T-cell (primary cell): ENCODE measurements at regions not wholly inside any gene's neighbourhood (a gene's known extent, or its start where the extent isn't known, plus 50 kb on each side); places are given as distances from the start of the nearest gene placed in this dataset.

Experiments
- ATAC-seq, 4 experiments: fragments of 200-7000 bp in 3 of 4; fragments of 150-1000 bp in 1 of 4; cut with Tn5 transposase; replicated peaks in 1 of 4; 1 replicate in 3 of 4; 2 replicates in 1 of 4; pipeline ENCODE4 v1.10.0; 2021; ENCODE audit warnings: moderate library complexity in 3 of 4, mild to moderate bottlenecking in 2 of 4, moderate number of reproducible peaks in 1 of 4
- CTCF ChIA-PET, 2 donors: fragments of 300-600 bp; sonication (Branson Sonifier 250); formaldehyde crosslinking; loops; one replicate each; lab custom pipeline; 2022; ENCODE audit warnings: antibody characterized with exemption in 2 of 2; lab: Charles Lee
- POLR2A ChIA-PET, 2 donors: fragments of 300-600 bp; sonication (Branson Sonifier 250); formaldehyde crosslinking; loops; one replicate each; lab custom pipeline; 2022; ENCODE audit warnings: antibody characterized with exemption in 2 of 2; lab: Charles Lee
- DNase-seq, 35 experiments: peaks; one replicate each; pipeline versions ENCODE4 v3.0.0 to v3.0.0-alpha.2; 2013 to 2023
- H3K27ac ChIP-seq: one replicate; pipeline ENCODE4 v1.5.1; 2013; ENCODE audit warnings: low read length
- H3K27me3 ChIP-seq, 2 experiments: replicated peaks in 1 of 2; 1 replicate in 1 of 2; 2 replicates in 1 of 2; pipeline versions ENCODE4 v1.6.1 to v1.7.0; 2013; ENCODE audit warnings: low read length in 1 of 2, mixed read lengths in 1 of 2; ENCODE audit not compliant: control insufficient read depth in 2 of 2, insufficient read depth in 2 of 2; ENCODE audit errors: extremely low read depth in 1 of 2
- H3K36me3 ChIP-seq, 2 donors: 1 replicate in 1 of 2; 2 replicates in 1 of 2; pipeline versions ENCODE4 v1.6.1 to v1.7.0; 2013; ENCODE audit warnings: low read length in 1 of 2; ENCODE audit not compliant: control insufficient read depth in 2 of 2, insufficient read depth in 1 of 2; ENCODE audit errors: extremely low read depth in 1 of 2
- H3K4me1 ChIP-seq, 2 experiments: 1 replicate in 1 of 2; 2 replicates in 1 of 2; pipeline versions ENCODE4 v1.6.1 to v1.7.0; 2013; ENCODE audit warnings: low read length in 2 of 2, mixed read lengths in 1 of 2; ENCODE audit not compliant: insufficient read depth in 2 of 2, control insufficient read depth in 1 of 2; ENCODE audit errors: extremely low read depth in 1 of 2
- H3K4me3 ChIP-seq, 2 donors: 1 replicate in 1 of 2; 2 replicates in 1 of 2; pipeline versions ENCODE4 v1.5.1 to v1.7.0; 2013; ENCODE audit warnings: mild to moderate bottlenecking in 2 of 2, low read length in 1 of 2, moderate library complexity in 1 of 2; ENCODE audit not compliant: control insufficient read depth in 1 of 2; ENCODE audit errors: extremely low read depth in 1 of 2
- H3K9me3 ChIP-seq: 2 replicates; pipeline ENCODE4 v1.7.0; 2013
- H3K27ac Mint-ChIP-seq, 2 donors: one replicate each; pipeline ENCODE4 v1.8.0; 2020 to 2021; ENCODE audit warnings: mild to moderate bottlenecking in 2 of 2, mixed read lengths in 2 of 2
- H3K27me3 Mint-ChIP-seq, 2 donors: one replicate each; pipeline ENCODE4 v1.8.0; 2021 to 2022; ENCODE audit warnings: mixed read lengths in 2 of 2
- H3K36me3 Mint-ChIP-seq: one replicate; pipeline ENCODE4 v1.8.0; 2021; ENCODE audit warnings: mixed read lengths
- H3K4me1 Mint-ChIP-seq, 3 donors: one replicate each; pipeline ENCODE4 v1.8.0; 2020 to 2022; ENCODE audit warnings: mixed read lengths in 3 of 3, mild to moderate bottlenecking in 1 of 3
- H3K4me3 Mint-ChIP-seq, 3 donors: one replicate each; pipeline ENCODE4 v1.8.0; 2020 to 2022; ENCODE audit warnings: mild to moderate bottlenecking in 3 of 3, mixed read lengths in 3 of 3, moderate library complexity in 3 of 3
- H3K9me3 Mint-ChIP-seq, 3 donors: one replicate each; pipeline ENCODE4 v1.8.0; 2020 to 2022; ENCODE audit warnings: mixed read lengths in 3 of 3
- WGBS: methylation state at CpG from one replicate; pipeline ENCODE4 v1.1.5; 2013; ENCODE audit warnings: missing lambda C conversion rate; ENCODE audit not compliant: insufficient coverage; 5-methylcytosine and 5-hydroxymethylcytosine counted together

DNA sequence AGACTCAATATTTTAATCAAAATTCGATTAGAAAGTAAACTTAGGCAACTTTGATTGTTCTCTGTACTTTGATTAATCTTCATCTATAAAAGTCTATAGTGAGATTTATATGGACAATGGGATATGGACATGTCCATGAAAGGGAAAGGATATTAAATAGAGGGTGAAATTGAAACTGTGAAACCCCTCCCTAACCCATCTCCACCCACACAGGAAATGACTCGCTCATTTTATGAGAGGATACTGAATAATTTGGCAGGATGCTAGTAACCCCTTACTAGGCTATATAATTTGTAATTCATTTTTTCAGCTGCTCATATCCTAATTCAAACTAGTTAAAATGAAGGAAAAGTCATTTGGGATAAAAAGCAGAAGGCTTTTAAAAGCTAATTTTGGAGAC lies 328.0 kb upstream of the ATP2B1 start:
- Histone ChIP-seq H3K4me3 (no peak overlapping the region), H3K9me3 (no peaks in the 10 kb centered on the region), H3K27ac (no peak overlapping the region), H3K4me1 (peaks cover 0 to 2% of the 10 kb centered on the region in 2 experiments), H3K36me3 (no peaks in the 10 kb centered on the region), H3K27me3 (no peaks in the 10 kb centered on the region)
- ChIA-PET CTCF (no interaction called here), POLR2A (no interaction called here)
- Mint-ChIP-seq H3K4me1 (peaks cover 9 to 13% (median 11%) of the 10 kb centered on the region in 3 donors), H3K9me3 (peaks cover 0 to 8% (median 3%) of the 10 kb centered on the region in 3 donors), H3K4me3 (no peak overlapping the region), H3K27me3 (no peaks in the 10 kb centered on the region), H3K36me3 (no peaks in the 10 kb centered on the region), H3K27ac (no peak overlapping the region)
- WGBS, result no CpG with 5 or more reads among the region's 2 CpGs
- peak in 2 of 4 experiments; percentile 36 to 37 for ATAC-seq
- DNase-seq, result no peak

DNA sequence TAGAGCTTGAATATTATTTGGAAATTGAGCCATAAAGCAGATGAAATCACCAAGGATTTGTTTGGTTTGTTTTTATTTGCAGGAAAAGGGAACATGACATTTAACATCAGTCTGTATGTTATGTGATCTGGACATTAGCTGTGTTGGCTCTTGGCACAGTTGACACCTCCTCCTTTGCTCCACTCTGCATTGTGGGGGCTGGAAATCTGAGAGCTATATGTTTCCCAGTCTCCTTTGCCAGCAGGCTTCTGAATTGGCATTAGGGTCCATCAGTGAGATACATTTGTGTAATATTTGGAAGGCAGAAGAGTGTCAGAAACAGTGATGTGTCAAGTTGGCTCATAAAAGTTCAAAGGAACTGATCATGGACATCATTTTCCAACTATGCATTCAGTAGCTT lies 322.1 kb upstream of the ATP2B1 start:
- Histone ChIP-seq H3K27ac (no peak overlapping the region), H3K9me3 (no peaks in the 10 kb centered on the region), H3K27me3 (no peaks in the 10 kb centered on the region), H3K36me3 (no peaks in the 10 kb centered on the region), H3K4me3 (no peak overlapping the region), H3K4me1 (peaks cover 2 to 18% of the 10 kb centered on the region in 2 experiments)
- ATAC-seq (no peak), DNase-seq (no peak)
- Mint-ChIP-seq H3K4me3 (no peak overlapping the region), H3K9me3 (peaks cover 0 to 8% (median 0%) of the 10 kb centered on the region in 3 donors), H3K36me3 (no peaks in the 10 kb centered on the region), H3K27ac (no peak overlapping the region), H3K27me3 (no peaks in the 10 kb centered on the region), H3K4me1 (peaks cover 11 to 15% (median 15%) of the 10 kb centered on the region in 3 donors)
- ChIA-PET CTCF (interaction anchor here in 1 of 2 donors (1.0 kb wide), 1 partner anchor 16 kb away, joined by 3 read pairs; no protein-coding TSS in a partner anchor), POLR2A (no interaction called here)

DNA sequence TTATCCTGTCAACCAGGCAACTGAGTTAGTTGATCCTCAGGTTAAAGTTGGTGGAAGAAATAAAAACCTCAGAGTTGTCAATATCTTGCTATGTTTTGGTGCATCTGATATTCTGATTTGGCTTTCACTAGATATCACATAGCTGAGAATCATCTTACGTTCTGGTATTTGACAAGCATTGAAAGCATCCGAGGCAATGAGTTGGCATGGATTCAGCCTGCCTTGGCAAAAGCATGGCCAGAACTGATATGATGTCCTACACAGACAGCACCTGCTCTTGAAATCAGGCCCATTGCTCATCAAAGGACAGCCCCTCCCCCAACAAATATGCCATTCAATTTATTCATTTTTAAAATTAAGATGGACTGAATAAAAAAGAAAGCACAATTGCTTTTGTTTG lies 320.7 kb upstream of the ATP2B1 start:
- Mint-ChIP-seq H3K4me3 (no peak overlapping the region), H3K9me3 (peaks cover 0 to 5% (median 0%) of the 10 kb centered on the region in 3 donors), H3K36me3 (no peaks in the 10 kb centered on the region), H3K4me1 (peaks cover 11 to 15% (median 15%) of the 10 kb centered on the region in 3 donors), H3K27me3 (no peaks in the 10 kb centered on the region), H3K27ac (no peak overlapping the region)
- no peaks in the 10 kb centered on the region for H3K9me3 ChIP-seq
- no peak for ATAC-seq
- WGBS, result 93% methylated on average over 2 of the region's 2 CpGs
- DNase-seq, result no peak
- H3K4me3 ChIP-seq, result no peak overlapping the region
- H3K27me3 ChIP-seq, result no peaks in the 10 kb centered on the region
- POLR2A ChIA-PET, result no interaction called here
- no peak overlapping the region for H3K27ac ChIP-seq
- H3K4me1 ChIP-seq, result peaks cover 2 to 20% of the 10 kb centered on the region in 2 experiments
- CTCF ChIA-PET, result no interaction called here
- H3K36me3 ChIP-seq, result no peaks in the 10 kb centered on the region

DNA sequence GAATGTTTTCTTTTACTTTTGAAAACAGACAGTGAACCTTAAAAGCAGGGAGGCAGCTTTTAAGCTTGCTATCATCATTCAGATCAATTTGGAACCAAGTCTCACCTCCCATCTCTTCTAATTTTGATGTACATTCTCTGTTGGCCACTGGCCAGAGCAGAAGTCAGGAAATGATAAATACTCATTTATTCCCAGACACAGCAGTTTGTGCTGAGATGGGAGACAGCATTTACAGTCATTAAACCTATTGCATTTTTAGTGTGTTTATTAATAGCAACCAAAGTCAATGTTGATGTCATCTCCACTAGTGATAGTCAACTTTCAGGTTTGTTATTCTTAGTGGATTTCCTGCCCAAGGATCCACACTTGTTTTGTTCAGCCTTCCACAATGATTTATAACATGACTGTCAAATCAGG lies 320.0 kb upstream of the ATP2B1 start:
- CTCF ChIA-PET, result no interaction called here
- no peak overlapping the region for H3K27ac ChIP-seq
- POLR2A ChIA-PET, result interaction anchor here in 1 of 2 donors (0.6 kb wide), 1 partner anchor 32 kb away, joined by 3 read pairs; no protein-coding TSS in a partner anchor
- no peaks in the 10 kb centered on the region for H3K36me3 ChIP-seq
- H3K27ac Mint-ChIP-seq, result peak overlapping the region in 1 of 2 donors; percentile 16
- H3K4me1 Mint-ChIP-seq, result peaks cover 11 to 15% (median 15%) of the 10 kb centered on the region in 3 donors
- H3K4me1 ChIP-seq, result peaks cover 2 to 20% of the 10 kb centered on the region in 2 experiments
- no peaks in the 10 kb centered on the region for H3K27me3 ChIP-seq
- no peak overlapping the region for H3K4me3 Mint-ChIP-seq
- H3K9me3 Mint-ChIP-seq, result peaks cover 0 to 5% (median 0%) of the 10 kb centered on the region in 3 donors
- peaks cover 0 to 3% of the 10 kb centered on the region in 2 donors for H3K27me3 Mint-ChIP-seq
- H3K36me3 Mint-ChIP-seq, result no peaks in the 10 kb centered on the region
- DNase-seq (no peak), ATAC-seq (no peak)
- H3K9me3 ChIP-seq, result no peaks in the 10 kb centered on the region
- H3K4me3 ChIP-seq, result no peak overlapping the region

DNA sequence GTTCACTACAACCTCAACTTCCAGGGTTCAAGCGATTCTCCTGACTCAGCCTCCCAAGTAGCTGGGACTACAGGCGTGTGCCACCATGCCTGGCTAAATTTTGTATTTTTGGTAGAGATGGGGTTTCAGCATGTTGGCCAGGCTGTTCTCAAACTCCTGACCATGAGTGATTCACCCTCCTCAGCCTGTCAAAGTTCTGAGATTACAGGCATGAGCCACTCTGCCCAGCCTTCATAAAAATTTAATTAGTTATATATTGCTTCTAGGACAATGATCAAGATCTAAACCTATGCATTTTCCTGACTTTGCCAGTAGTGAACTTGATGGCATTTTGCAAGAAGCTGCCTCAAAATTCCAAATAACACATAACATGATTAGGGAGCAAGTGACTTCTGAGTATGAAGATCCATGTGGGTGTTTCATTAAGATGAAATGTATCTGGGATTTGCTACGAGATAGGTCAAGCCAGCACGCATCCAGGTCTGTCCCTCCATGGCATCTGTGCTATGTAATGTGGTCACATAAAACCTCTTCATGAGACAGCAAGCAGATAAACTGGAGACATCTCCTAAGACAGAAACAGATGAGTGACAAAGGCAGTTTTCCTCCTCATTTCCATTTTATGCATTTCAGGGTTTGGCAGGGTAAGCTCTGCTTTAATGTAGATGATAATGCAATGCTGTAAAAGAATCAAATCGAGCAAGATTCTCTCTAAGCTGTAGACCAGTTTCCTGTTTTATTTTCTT lies 319.4 kb upstream of the ATP2B1 start:
- ATAC-seq, result no peak
- no peaks in the 10 kb centered on the region for H3K9me3 Mint-ChIP-seq
- no peaks in the 10 kb centered on the region for H3K36me3 Mint-ChIP-seq
- H3K27ac Mint-ChIP-seq, result peak overlapping the region in 1 of 2 donors; percentile 1
- no peak overlapping the region for H3K4me3 Mint-ChIP-seq
- no peaks in the 10 kb centered on the region for H3K27me3 ChIP-seq
- H3K27me3 Mint-ChIP-seq, result peaks cover 0 to 3% of the 10 kb centered on the region in 2 donors
- no peaks in the 10 kb centered on the region for H3K36me3 ChIP-seq
- WGBS, result no CpG with 5 or more reads among the region's 5 CpGs
- no peaks in the 10 kb centered on the region for H3K9me3 ChIP-seq
- no peak overlapping the region for H3K4me3 ChIP-seq
- no peak overlapping the region for H3K27ac ChIP-seq
- ChIA-PET POLR2A (interaction anchor here in 1 of 2 donors (0.6 kb wide), 1 partner anchor 32 kb away, joined by 3 read pairs; no protein-coding TSS in a partner anchor), CTCF (interaction anchor here in 1 of 2 donors (0.7 kb wide), 1 partner anchor 611 kb away, joined by 6 read pairs; no protein-coding TSS in a partner anchor)
- H3K4me1 Mint-ChIP-seq, result peaks cover 11 to 15% (median 15%) of the 10 kb centered on the region in 3 donors
- no peak for DNase-seq
- H3K4me1 ChIP-seq, result peaks cover 2 to 20% of the 10 kb centered on the region in 2 experiments

DNA sequence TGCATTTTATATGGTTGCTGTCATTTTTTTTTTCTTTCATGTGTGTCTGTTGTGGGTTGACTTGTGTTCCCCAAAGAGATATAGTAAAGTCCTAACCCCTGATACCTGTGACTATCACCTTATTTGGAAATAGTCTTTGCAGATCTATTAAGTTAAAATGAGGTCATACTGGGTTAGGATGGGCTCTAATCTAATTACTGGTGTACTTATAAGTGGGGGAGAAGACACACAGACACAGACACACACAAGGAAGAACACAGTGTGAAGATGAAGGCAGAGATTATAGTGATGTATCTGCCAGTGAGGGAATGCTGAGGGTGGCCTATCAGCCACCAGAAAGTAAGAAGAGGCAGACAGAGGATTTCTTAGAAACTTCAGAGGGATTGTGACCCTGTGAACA lies 318.4 kb upstream of the ATP2B1 start:
- Histone ChIP-seq H3K27ac (no peak overlapping the region), H3K27me3 (no peaks in the 10 kb centered on the region), H3K9me3 (no peaks in the 10 kb centered on the region), H3K4me3 (no peak overlapping the region), H3K4me1 (peaks cover 2 to 20% of the 10 kb centered on the region in 2 experiments), H3K36me3 (no peaks in the 10 kb centered on the region)
- H3K27ac Mint-ChIP-seq, result no peak overlapping the region
- H3K27me3 Mint-ChIP-seq, result peaks cover 0 to 3% of the 10 kb centered on the region in 2 donors
- H3K9me3 Mint-ChIP-seq, result no peaks in the 10 kb centered on the region
- no peak for DNase-seq
- no peak overlapping the region for H3K4me3 Mint-ChIP-seq
- ATAC-seq, result no peak
- CTCF ChIA-PET, result no interaction called here
- H3K4me1 Mint-ChIP-seq, result peaks cover 11 to 15% (median 15%) of the 10 kb centered on the region in 3 donors
- POLR2A ChIA-PET, result no interaction called here
- H3K36me3 Mint-ChIP-seq, result no peaks in the 10 kb centered on the region
